Peyer's patch (tissue), 4 donors: ENCODE measurements at regions not wholly inside any gene's neighbourhood (a gene's known extent, or its start where the extent isn't known, plus 50 kb on each side); places are given as distances from the start of the nearest gene placed in this dataset.

Experiments used
- DNase-seq, 3 donors: peaks; one replicate each; pipeline ENCODE4 v3.0.0-alpha.2; 2017 to 2019
- H3K27ac ChIP-seq, 4 donors: fragments of 200-600 bp; sonication (generic); one replicate each; pipeline ENCODE4 v1.5.1; 2016 to 2019
- H3K27me3 ChIP-seq, 2 donors: fragments of 200-600 bp; sonication (generic); one replicate each; pipeline ENCODE4 v1.5.1; 2019
- H3K36me3 ChIP-seq, 3 donors: fragments of 200-600 bp; sonication (generic); one replicate each; pipeline ENCODE4 v1.5.1; 2016 to 2019
- H3K4me1 ChIP-seq, 4 donors: fragments of 200-600 bp; sonication (generic); one replicate each; pipeline ENCODE4 v1.5.1; 2016 to 2019
- H3K4me3 ChIP-seq, 4 donors: fragments of 200-600 bp; sonication (generic); 1 replicate in 3 of 4; 2 replicates in 1 of 4; pipeline ENCODE4 v1.5.1; 2016 to 2019; ENCODE audit warnings: mild to moderate bottlenecking in 1 of 4
- H3K9me3 ChIP-seq, 4 donors: fragments of 200-600 bp; sonication (generic); one replicate each; pipeline ENCODE4 v1.5.1; 2016 to 2019; ENCODE audit warnings: mild to moderate bottlenecking in 1 of 4
- CTCF ChIP-seq, 6 experiments: fragments of 450-650 bp in 4 of 6; fragments of 200-600 bp in 2 of 6; sonication (generic) in 1 of 6; IDR thresholded peaks; one replicate each; pipeline ENCODE4 v1.5.1; 2017 to 2019; ENCODE audit warnings: antibody characterized with exemption in 6 of 6, mild to moderate bottlenecking in 3 of 6, moderate library complexity in 1 of 6
- POLR2A ChIP-seq, 2 donors: fragments of 450-650 bp; IDR thresholded peaks; one replicate each; pipeline ENCODE4 v1.5.1; 2017; ENCODE audit warnings: antibody characterized with exemption in 2 of 2, mild to moderate bottlenecking in 2 of 2, moderate library complexity in 2 of 2

- no peaks in the 10 kb centered on the region for H3K4me1 ChIP-seq
- DNase-seq = no peak
- no peak for TF ChIP-seq CTCF (IDR thresholded peaks at IDR 0.05)
- H3K27ac ChIP-seq = no peak overlapping the region
- no peaks in the 10 kb centered on the region for H3K27me3 ChIP-seq
- no peak overlapping the region for H3K4me3 ChIP-seq
- no peaks in the 10 kb centered on the region for H3K9me3 ChIP-seq
- H3K36me3 ChIP-seq = no peaks in the 10 kb centered on the region
These were observed 729.1 kb upstream of the HS3ST5 start for GRCh38 chr6:115071962-115072361.

GRCh38 chr6:115067690-115068447 lies 725.0 kb upstream of the HS3ST5 start:
- no peak for TF ChIP-seq CTCF (IDR thresholded peaks at IDR 0.05)
- no peak for TF ChIP-seq POLR2A (IDR thresholded peaks at IDR 0.05)

GRCh38 chr6:115064680-115065079 lies 721.9 kb upstream of the HS3ST5 start:
- Histone ChIP-seq H3K27me3 (no peaks in the 10 kb centered on the region), H3K4me3 (no peak overlapping the region), H3K9me3 (no peaks in the 10 kb centered on the region), H3K4me1 (no peaks in the 10 kb centered on the region), H3K27ac (no peak overlapping the region), H3K36me3 (no peaks in the 10 kb centered on the region)
- no peak for TF ChIP-seq CTCF (IDR thresholded peaks at IDR 0.05)
- no peak for TF ChIP-seq POLR2A (IDR thresholded peaks at IDR 0.05)
- no peak for DNase-seq

More at GRCh38 chr6:115067690-115068447, 725.0 kb upstream of the HS3ST5 start:
- no peaks in the 10 kb centered on the region for H3K27me3 ChIP-seq
- no peak for DNase-seq
- no peaks in the 10 kb centered on the region for H3K4me1 ChIP-seq
- H3K36me3 ChIP-seq = no peaks in the 10 kb centered on the region
- no peak overlapping the region for H3K27ac ChIP-seq
- no peak overlapping the region for H3K4me3 ChIP-seq
- H3K9me3 ChIP-seq = no peaks in the 10 kb centered on the region

- Histone ChIP-seq H3K27ac (no peak overlapping the region), H3K4me3 (no peak overlapping the region), H3K9me3 (no peaks in the 10 kb centered on the region), H3K4me1 (no peaks in the 10 kb centered on the region), H3K27me3 (no peaks in the 10 kb centered on the region), H3K36me3 (no peaks in the 10 kb centered on the region)
- TF ChIP-seq POLR2A (IDR thresholded peaks at IDR 0.05) (no peak), CTCF (IDR thresholded peaks at IDR 0.05) (no peak)
- DNase-seq = no peak
These were observed 717.8 kb upstream of the HS3ST5 start for GRCh38 chr6:115060581-115060980.

GRCh38 chr6:115058414-115059211 lies 715.8 kb upstream of the HS3ST5 start:
- Histone ChIP-seq H3K9me3 (no peaks in the 10 kb centered on the region), H3K4me1 (no peaks in the 10 kb centered on the region), H3K4me3 (no peak overlapping the region), H3K27me3 (no peaks in the 10 kb centered on the region), H3K27ac (no peak overlapping the region), H3K36me3 (no peaks in the 10 kb centered on the region)
- no peak for DNase-seq
- TF ChIP-seq POLR2A (IDR thresholded peaks at IDR 0.05) = no peak
- no peak for TF ChIP-seq CTCF (IDR thresholded peaks at IDR 0.05)
